Neural cell (in vitro differentiated cells): ENCODE measurements at regions not wholly inside any gene's neighbourhood (a gene's known extent, or its start where the extent isn't known, plus 50 kb on each side); places are given as distances from the start of the nearest gene placed in this dataset.

Experiments
- H2AFZ ChIP-seq: fragments of 200-600, 300-800 bp; sonication (generic), shearing (Covaris generic); 2 replicates; pipeline ENCODE4 v1.6.0; 2014; ENCODE audit warnings: low read depth, mild to moderate bottlenecking, antibody characterized with exemption, low read length, moderate library complexity
- H3F3A ChIP-seq: fragments of 200-600 bp; shearing (Covaris generic); 2 replicates; pipeline ENCODE4 v1.6.1; 2016; ENCODE audit warnings: mild to moderate bottlenecking, moderate library complexity, mixed read lengths, antibody characterized with exemption, low read length; ENCODE audit not compliant: insufficient read depth, poor library complexity, severe bottlenecking
- H3K27ac ChIP-seq: fragments of 200-600, 300-800 bp; sonication (generic), shearing (Covaris generic); 2 replicates; pipeline ENCODE4 v1.5.1; 2014; ENCODE audit warnings: mild to moderate bottlenecking, low read length, moderate library complexity
- H3K27me3 ChIP-seq: fragments of 300-800, 200-600 bp; sonication (generic), shearing (Covaris generic); 2 replicates; pipeline ENCODE4 v1.6.0; 2014; ENCODE audit warnings: mild to moderate bottlenecking, low read depth, low read length, moderate library complexity; ENCODE audit not compliant: insufficient read depth
- H3K36me3 ChIP-seq: fragments of 300-800, 200-600 bp; sonication (generic), shearing (Covaris generic); 2 replicates; pipeline ENCODE4 v1.5.1; 2014; ENCODE audit warnings: mild to moderate bottlenecking, antibody characterized with exemption, low read length, moderate library complexity; ENCODE audit not compliant: insufficient read depth
- H3K4me2 ChIP-seq: fragments of 300-800, 200-600 bp; sonication (generic), shearing (Covaris generic); 2 replicates; pipeline ENCODE4 v1.6.0; 2014; ENCODE audit warnings: mild to moderate bottlenecking, low read length
- H3K4me3 ChIP-seq: fragments of 300-800, 200-600 bp; sonication (generic), shearing (Covaris generic); 2 replicates; pipeline ENCODE4 v1.5.1; 2014; ENCODE audit warnings: mild to moderate bottlenecking, low read length, moderate library complexity
- H3K79me2 ChIP-seq: fragments of 200-600 bp; shearing (Covaris generic); replicated peaks from 2 replicates; pipeline ENCODE4 v1.6.0; 2014; ENCODE audit warnings: mild to moderate bottlenecking, low read length, moderate library complexity; ENCODE audit not compliant: insufficient read depth
- H3K9ac ChIP-seq: fragments of 300-800, 200-600 bp; sonication (generic), shearing (Covaris generic); 2 replicates; pipeline ENCODE4 v1.6.1; 2016; ENCODE audit warnings: mild to moderate bottlenecking, low read length, mixed read lengths
- H3K9me2 ChIP-seq: fragments of 200-600 bp; shearing (Covaris generic); 2 replicates; pipeline ENCODE4 v1.6.1; 2016; ENCODE audit warnings: mild to moderate bottlenecking, low read length, mixed read lengths; ENCODE audit not compliant: insufficient read depth
- H3K9me3 ChIP-seq: fragments of 200-600, 300-800 bp; sonication (generic), shearing (Covaris generic); 2 replicates; pipeline ENCODE4 v1.6.1; 2016; ENCODE audit warnings: mild to moderate bottlenecking, mixed run types, low read length, moderate library complexity, mixed read lengths
- H4K20me1 ChIP-seq: fragments of 200-600 bp; shearing (Covaris generic); 2 replicates; pipeline ENCODE4 v1.6.1; 2016; ENCODE audit warnings: mild to moderate bottlenecking, mixed run types; ENCODE audit not compliant: insufficient read depth
- CTCF ChIP-seq: fragments of 450-650 bp; IDR thresholded peaks from 2 replicates; pipeline ENCODE4 v1.5.1; 2014; ENCODE audit warnings: antibody characterized with exemption, mild to moderate bottlenecking, moderate library complexity; ENCODE audit not compliant: poor library complexity, severe bottlenecking
- EP300 ChIP-seq: fragments of 450-650 bp; conservative IDR thresholded peaks from 2 replicates; pipeline ENCODE4 v1.6.1; 2014; ENCODE audit warnings: antibody characterized with exemption, mild to moderate bottlenecking, moderate library complexity; ENCODE audit not compliant: poor library complexity, severe bottlenecking
- EZH2 ChIP-seq: fragments of 200-600, 300-800 bp; shearing (Covaris generic), sonication (generic); IDR thresholded peaks from 2 replicates; pipeline ENCODE4 v1.6.1; 2014; ENCODE audit warnings: antibody characterized with exemption, low read length, borderline replicate concordance, mild to moderate bottlenecking; ENCODE audit not compliant: insufficient read depth, poor library complexity, severe bottlenecking
- MXI1 ChIP-seq: fragments of 450-650 bp; conservative IDR thresholded peaks from 2 replicates; pipeline ENCODE4 v1.6.1; 2014; ENCODE audit warnings: antibody characterized with exemption, mild to moderate bottlenecking; ENCODE audit not compliant: poor library complexity, severe bottlenecking
- POLR2AphosphoS5 ChIP-seq: IDR thresholded peaks from 2 replicates; pipeline ENCODE4 v1.6.1; 2012
- RAD21 ChIP-seq: fragments of 450-650 bp; conservative IDR thresholded peaks from 2 replicates; pipeline ENCODE4 v1.6.1; 2014; ENCODE audit warnings: antibody characterized with exemption, mild to moderate bottlenecking, moderate library complexity
- REST ChIP-seq: IDR thresholded peaks from 2 replicates; pipeline ENCODE4 v1.6.1; 2012; ENCODE audit warnings: borderline replicate concordance
- SMC3 ChIP-seq: fragments of 450-650 bp; conservative IDR thresholded peaks from 2 replicates; pipeline ENCODE4 v1.6.1; 2014; ENCODE audit warnings: antibody characterized with exemption, mild to moderate bottlenecking, moderate library complexity; ENCODE audit not compliant: poor library complexity
- TAF1 ChIP-seq: IDR thresholded peaks from 2 replicates; pipeline ENCODE4 v1.6.1; 2012; ENCODE audit warnings: low read depth

- H4K20me1 ChIP-seq: no peaks in the 10 kb centered on the region
- no peak overlapping the region for H2AFZ ChIP-seq
- no peak overlapping the region for H3K4me3 ChIP-seq
- no peak overlapping the region for H3K4me2 ChIP-seq
- no peaks in the 10 kb centered on the region for H3K9me2 ChIP-seq
- no peak overlapping the region for H3K9ac ChIP-seq
- H3K79me2 ChIP-seq: no peaks in the 10 kb centered on the region
- TF ChIP-seq MXI1: no peak
- no peak for TF ChIP-seq REST
- no peak for TF ChIP-seq RAD21
- no peak for TF ChIP-seq CTCF
- TF ChIP-seq TAF1: no peak
- TF ChIP-seq EZH2: no peak
- no peak for TF ChIP-seq POLR2AphosphoS5
- no peak for TF ChIP-seq EP300
- no peaks in the 10 kb centered on the region for H3K27me3 ChIP-seq
- no peaks in the 10 kb centered on the region for H3F3A ChIP-seq
- H3K27ac ChIP-seq: no peak overlapping the region
- H3K36me3 ChIP-seq: no peaks in the 10 kb centered on the region
- H3K9me3 ChIP-seq: no peaks in the 10 kb centered on the region
Observed at GRCh38 chr6:77363702-77364101, 99.6 kb downstream of the HTR1B start.

GRCh38 chr6:77362055-77362454 lies 101.2 kb downstream of the HTR1B start:
- TF ChIP-seq RAD21 (no peak), SMC3 (no peak), EZH2 (no peak), REST (no peak), MXI1 (no peak), CTCF (no peak), EP300 (no peak), POLR2AphosphoS5 (no peak), TAF1 (no peak)
- no peaks in the 10 kb centered on the region for H3K9me2 ChIP-seq
- H3K4me2 ChIP-seq: no peak overlapping the region
- no peaks in the 10 kb centered on the region for H3K79me2 ChIP-seq
- H4K20me1 ChIP-seq: no peaks in the 10 kb centered on the region
- no peaks in the 10 kb centered on the region for H3K27me3 ChIP-seq
- H3K9me3 ChIP-seq: no peaks in the 10 kb centered on the region
- H3K4me3 ChIP-seq: no peak overlapping the region
- H3F3A ChIP-seq: no peaks in the 10 kb centered on the region
- no peak overlapping the region for H2AFZ ChIP-seq
- no peak overlapping the region for H3K27ac ChIP-seq
- no peaks in the 10 kb centered on the region for H3K36me3 ChIP-seq
- no peak overlapping the region for H3K9ac ChIP-seq
